Putamen (tissue), 1 donor: ENCODE measurements at regions not wholly inside any gene's neighbourhood (a gene's known extent, or its start where the extent isn't known, plus 50 kb on each side); places are given as distances from the start of the nearest gene placed in this dataset.
A peak's percentile ranks its signal among the peaks of the same experiment; 100 is the strongest.

ENCODE experiments used
- DNase-seq: peaks from one replicate; pipeline ENCODE4 v3.0.0-alpha.2; 2016; ENCODE audit warnings: low spot score

DNA sequence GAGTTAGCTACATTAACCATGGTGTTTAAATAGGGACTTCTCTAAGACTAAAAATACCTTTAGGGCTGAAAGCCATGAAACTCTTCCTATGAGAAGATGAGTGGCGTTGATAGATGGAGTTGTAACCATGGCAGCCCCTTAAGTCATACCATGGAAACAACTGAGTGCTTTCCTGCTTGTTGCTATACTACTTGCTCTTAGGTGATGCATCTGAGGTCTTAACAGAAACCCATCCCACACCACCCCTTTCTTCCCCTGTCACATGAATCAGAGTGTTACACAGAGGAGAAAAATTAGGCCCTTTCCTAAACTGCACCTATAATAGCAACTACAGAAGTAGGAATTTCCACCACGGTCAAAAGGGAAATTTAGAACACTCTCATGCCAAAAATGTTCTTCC, 64.3 kb upstream of the ZC3H12C start:
- DNase-seq = peak; percentile 29

DNA sequence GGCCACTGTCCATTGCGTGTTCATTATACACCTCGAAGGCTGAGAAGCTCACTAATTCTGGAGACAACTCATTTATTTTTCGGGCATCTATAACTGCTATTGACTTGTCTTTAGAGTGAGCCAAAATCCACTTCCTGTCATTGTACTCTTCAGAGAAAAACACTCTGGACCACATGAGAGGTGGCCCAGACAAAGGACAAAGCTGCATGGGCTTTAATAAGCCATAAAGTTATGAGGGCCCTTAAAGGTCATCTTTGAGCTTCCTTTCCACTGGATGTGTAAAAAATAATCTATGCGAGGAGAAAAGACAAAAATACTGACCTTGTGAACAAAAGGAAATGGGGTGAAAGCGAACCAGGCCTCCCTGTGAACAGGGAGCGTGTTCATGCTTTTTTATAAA, 63.5 kb upstream of the ZC3H12C start:
- DNase-seq = no peak

DNA sequence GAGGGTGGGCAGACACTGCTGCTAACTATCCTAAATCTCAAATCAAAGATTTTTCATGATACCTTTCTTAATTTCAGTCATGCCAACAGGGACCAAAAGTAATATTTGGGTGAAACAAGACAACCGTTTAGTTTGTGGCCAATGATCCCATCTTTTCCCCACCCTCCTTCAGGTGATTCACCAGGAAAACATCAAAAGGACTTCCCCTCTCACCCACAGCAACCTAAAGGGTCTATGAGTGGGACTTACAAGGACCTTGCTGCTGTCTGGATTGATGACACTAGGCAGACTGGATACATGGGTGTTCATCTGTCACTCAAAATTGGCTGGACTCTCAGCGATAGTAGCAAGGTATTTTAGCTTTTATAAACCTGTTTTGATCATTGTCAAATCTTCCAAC, 62.0 kb upstream of the ZC3H12C start:
- no peak for DNase-seq

DNA sequence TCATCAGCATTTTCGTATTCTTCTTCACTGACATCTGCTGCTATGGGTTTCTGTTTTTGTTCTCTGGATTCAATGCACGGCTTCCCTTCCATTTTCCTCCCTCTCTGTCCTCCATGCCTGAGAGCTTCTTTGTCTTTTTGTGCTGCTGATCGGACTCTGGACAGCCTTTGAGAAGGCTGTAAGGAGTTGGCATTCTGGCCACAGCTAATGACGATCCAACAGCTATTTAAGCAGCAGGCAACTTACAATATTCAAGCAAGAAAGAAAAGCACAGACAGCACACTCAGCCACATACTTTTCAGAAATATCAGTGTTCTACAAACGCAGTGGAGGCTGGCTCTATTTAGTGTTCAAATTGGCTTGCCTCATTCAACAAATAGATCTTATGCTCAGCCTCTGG, 60.9 kb upstream of the ZC3H12C start:
- DNase-seq = peak; percentile 24

DNA sequence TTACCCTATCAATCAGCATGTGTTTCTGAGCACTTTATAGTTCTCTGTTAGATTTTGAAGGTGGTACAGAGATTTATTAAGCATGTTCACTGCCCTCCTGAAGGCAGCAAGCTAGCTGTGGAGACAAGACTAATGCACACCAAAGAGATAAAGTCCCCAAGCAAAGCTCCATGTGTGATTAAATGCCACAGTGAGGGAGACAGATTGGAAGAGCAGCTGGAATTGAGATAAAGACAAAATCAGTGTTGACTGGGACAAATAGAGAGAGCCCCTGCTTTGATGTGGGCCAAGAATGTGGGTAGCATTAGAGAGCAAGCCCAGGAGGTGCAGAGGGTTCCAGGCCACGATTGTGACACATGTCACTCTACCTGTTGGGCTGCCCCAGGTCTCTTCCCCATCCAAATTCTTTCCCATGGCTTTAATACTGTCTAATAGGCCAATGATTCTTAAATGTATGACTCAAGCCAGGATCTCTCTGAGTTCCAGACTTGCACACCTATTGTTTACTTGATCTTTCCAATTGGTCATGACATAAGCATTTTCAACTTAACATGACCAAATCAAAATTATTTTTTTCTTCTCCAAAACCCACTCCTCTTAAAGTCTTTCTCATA, 60.1 kb upstream of the ZC3H12C start:
- no peak for DNase-seq

DNA sequence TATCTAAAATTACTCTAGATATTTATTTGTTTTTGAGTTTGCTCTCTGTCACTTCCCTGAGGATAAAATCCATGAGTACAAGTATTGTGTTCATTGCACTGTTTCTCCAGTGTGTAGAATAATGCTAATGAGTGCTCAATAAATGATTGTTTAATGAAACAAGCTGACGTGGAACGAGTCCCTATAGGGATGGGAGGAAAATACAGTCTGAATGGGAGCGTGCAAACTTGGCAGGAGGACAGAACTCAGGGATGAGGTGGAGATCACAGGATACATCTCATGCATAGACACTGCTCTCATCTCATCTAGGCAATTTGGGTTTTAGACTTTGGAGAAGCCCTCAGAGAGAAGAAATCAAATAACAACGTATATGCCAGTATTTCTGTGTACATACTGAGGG, 58.4 kb upstream of the ZC3H12C start:
- no peak for DNase-seq

DNA sequence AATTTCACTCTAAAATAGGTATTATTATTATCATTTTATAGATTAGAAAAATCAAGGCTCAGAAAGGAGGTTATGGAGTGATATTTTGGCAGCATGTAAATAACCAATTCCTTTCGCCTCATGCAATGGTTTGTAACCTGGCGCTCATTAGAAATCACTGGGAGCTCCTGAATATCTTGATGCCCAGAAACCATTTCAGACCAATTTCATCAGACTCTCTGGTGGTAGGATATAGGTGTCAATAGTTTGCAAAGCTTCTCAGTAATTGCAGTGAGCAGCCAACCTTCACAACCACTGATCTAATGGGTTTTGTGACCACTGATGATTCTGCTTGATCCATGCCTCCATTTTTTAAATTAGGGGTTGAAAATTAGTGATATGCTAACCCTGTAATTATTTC, 57.8 kb upstream of the ZC3H12C start:
- no peak for DNase-seq

DNA sequence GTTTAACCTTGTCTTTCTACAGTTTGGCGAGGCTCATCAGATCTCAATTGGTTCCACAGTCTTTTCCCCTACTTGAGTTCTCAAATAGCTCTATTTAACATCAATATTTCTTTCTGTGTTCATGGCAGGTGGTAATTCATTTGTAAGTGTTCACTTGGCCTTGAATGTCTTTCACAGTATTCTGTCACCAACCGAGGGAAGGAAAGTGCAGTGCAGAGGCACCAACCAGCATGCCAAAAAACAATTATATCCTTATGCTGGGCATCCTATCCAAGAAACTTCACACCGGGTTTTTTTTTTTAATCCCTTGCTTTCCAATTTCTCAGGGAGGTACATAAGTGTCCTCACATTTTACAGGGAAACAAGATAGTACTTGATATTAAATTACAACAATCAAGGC, 55.0 kb upstream of the ZC3H12C start:
- no peak for DNase-seq
